GM12873 (cell line): ENCODE measurements at regions not wholly inside any gene's neighbourhood (a gene's known extent, or its start where the extent isn't known, plus 50 kb on each side); places are given as distances from the start of the nearest gene placed in this dataset.

Experiments used
- TF ChIP-seq, protein P1 (sequence below): IDR thresholded peaks from 2 replicates; pipeline ENCODE4 v1.5.1; 2012; ENCODE audit warnings: low read depth, mild to moderate bottlenecking, moderate library complexity, low read length, control low read depth; ENCODE audit not compliant: insufficient read depth; ENCODE audit errors: missing control alignments

DNA sequence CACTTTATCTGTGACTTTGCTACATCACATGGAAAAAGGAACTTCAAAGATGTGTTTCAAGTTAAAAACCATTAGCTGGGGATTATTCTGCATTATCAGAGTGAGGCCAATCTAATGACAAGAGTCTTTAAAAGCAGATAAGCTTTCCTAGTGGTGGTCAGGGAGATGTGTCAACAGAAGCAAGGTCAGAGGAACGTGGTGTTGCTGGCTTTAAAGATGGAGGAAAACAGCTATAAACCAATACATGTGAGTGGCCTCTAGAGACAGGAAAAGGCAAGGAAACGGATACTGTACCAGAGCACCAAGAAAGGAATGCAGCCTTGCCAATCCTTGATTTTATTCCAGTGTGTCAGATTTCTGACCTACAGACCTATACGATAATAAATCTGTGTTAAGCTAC, 204.2 kb downstream of the TAF11L14 start:
- TF ChIP-seq, protein P1, sequence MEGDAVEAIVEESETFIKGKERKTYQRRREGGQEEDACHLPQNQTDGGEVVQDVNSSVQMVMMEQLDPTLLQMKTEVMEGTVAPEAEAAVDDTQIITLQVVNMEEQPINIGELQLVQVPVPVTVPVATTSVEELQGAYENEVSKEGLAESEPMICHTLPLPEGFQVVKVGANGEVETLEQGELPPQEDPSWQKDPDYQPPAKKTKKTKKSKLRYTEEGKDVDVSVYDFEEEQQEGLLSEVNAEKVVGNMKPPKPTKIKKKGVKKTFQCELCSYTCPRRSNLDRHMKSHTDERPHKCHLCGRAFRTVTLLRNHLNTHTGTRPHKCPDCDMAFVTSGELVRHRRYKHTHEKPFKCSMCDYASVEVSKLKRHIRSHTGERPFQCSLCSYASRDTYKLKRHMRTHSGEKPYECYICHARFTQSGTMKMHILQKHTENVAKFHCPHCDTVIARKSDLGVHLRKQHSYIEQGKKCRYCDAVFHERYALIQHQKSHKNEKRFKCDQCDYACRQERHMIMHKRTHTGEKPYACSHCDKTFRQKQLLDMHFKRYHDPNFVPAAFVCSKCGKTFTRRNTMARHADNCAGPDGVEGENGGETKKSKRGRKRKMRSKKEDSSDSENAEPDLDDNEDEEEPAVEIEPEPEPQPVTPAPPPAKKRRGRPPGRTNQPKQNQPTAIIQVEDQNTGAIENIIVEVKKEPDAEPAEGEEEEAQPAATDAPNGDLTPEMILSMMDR, result no peak

DNA sequence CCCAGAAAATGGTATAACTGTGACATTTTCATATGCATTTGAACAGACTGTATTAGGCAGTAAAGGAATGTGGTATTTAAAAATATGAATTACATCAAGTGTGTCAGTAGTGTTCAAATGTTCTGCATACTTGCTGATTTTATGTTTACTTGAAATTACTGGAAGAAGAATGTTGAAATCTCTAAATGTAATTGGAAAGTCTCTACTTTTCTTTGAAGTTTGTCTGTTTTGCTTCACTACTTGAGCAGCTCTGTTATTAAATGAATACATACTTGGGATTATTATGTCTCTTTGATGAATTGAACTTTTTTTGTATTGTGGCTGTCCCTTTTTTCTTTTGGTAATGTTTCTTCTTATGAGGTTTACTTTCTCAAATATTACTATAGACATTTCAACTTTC, 205.6 kb downstream of the TAF11L14 start:
- TF ChIP-seq, protein P1, result no peak

DNA sequence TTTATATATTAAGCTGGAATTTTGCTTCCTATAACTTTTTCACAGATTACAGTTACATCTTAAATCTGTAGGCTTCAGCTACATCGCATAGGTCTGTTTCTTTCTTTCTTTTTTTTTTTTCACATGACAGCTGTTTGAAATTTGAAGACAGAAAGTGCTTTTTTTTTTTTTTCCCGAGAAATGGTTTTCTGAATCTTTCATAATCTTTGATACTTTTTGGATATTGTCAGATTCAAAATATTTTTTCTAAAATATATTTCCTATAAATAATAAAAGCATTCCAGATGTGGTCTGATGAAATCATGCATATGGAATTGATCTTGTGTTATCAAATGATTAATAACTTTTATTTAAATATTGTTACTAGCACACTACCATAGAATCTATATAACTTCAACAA, 212.2 kb downstream of the TAF11L14 start:
- TF ChIP-seq, protein P1, result no peak

DNA sequence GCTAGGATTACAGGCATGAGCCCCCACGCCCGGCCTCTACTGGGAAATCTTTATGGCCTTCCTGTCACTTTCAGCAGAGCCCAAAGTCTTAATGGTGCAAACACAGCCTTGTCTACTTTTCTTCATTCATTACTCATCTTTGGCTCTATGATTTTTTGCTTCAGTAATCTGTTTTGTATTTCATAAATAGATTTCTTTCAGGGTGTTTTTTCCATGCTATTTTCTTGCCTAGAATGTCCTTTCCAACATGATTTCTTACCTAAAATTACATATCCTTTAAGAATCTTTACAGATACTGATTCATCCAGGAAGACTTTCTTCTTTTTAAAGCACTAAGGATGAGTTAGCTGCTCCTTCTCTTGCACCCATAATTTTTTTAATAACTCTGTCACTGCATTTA, 213.0 kb downstream of the TAF11L14 start:
- TF ChIP-seq, protein P1, result no peak

DNA sequence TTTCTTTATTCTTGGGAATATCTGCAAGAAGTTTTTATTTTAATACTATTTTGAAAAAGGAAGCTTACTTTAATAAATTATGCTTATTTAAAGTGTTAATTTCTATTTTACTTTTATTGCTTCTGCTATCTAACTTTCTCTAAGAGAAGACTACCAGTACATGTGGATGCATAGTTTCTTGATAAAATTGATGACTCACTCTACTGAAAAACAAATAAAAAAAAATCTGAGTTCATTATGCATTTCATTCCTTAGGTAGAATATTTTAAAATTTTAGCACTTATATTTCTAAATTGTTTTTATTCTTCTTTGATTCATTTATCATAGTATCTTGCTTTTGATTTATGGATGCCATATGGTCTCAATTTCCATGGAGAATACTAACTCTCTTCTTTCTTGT, 217.9 kb downstream of the TAF11L14 start:
- TF ChIP-seq, protein P1, result no peak

DNA sequence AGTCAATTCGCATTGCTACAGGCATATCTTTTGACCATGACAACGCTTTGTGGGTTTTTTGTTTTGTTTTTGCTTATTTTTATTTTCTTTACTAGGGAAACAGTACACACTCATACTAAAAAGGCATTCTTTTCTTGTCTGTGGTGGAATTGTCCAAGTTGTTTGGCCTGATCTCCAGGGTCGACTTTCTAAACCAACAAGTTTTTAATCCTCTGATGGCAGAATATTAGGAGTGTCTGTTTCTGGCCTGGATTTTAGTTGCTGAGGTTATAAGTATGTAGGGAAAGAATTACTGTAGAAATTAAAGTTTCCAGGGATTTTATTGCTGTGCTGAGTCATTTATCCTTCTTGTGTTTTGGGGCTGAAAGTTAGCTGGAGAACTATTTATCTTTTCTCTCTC, 218.5 kb downstream of the TAF11L14 start:
- TF ChIP-seq, protein P1, result no peak

DNA sequence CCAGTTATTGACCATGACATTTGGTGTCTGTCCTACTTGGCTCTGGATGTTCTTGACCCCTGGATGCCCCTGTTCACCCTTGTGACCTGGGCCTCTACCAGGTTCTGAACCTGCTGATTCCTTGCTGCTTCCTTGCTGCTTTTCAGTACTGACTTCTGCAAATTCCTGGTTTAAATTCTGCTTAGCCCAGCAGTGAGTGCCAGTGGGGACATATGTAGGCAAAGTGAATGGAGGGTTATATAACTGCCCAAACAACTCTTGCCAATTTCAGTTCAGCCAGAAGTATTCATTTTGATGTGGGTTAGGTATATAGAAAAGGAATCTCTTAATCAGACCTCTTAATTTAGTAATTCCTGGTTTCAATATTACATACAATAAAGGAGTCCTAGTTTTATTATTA, 220.6 kb downstream of the TAF11L14 start:
- TF ChIP-seq, protein P1, result no peak
